ENCODE measurements at regions not wholly inside any gene's neighbourhood (a gene's known extent, or its start where the extent isn't known, plus 50 kb on each side); places are given as distances from the start of the nearest gene placed in this dataset.

DNA sequence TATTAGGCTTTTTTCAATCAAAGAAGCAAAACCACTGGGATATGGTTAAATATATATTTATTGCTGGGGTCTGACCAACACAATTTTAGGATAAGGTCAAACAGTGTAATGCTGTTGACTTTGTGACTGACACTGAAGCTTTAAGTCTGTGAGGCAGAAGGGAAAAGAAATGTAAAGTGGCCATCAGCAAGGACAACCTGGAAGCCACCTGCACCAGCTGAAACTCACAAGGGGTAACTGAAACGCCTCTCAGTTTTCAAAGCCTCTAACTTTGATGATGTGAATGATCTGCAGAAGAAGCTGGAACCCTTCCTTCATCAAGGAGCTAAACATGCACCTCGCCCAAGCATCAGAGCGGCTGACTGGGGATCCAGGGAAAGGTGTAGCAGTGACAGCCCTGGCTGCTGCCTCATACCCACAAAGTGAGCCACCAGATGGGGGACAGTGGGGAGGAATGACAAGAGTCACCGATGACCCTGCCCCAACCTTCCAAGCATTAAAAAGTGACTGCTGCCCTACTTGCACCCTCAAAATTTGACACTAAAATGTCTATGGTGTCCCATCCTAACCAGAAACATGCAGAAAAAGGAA is 284.9 kb upstream of the CNTNAP2 start:
- TF ChIP-seq POLR2AphosphoS5 (IDR thresholded peaks at IDR 0.05) = no peak
- TF ChIP-seq, protein P1, sequence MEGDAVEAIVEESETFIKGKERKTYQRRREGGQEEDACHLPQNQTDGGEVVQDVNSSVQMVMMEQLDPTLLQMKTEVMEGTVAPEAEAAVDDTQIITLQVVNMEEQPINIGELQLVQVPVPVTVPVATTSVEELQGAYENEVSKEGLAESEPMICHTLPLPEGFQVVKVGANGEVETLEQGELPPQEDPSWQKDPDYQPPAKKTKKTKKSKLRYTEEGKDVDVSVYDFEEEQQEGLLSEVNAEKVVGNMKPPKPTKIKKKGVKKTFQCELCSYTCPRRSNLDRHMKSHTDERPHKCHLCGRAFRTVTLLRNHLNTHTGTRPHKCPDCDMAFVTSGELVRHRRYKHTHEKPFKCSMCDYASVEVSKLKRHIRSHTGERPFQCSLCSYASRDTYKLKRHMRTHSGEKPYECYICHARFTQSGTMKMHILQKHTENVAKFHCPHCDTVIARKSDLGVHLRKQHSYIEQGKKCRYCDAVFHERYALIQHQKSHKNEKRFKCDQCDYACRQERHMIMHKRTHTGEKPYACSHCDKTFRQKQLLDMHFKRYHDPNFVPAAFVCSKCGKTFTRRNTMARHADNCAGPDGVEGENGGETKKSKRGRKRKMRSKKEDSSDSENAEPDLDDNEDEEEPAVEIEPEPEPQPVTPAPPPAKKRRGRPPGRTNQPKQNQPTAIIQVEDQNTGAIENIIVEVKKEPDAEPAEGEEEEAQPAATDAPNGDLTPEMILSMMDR (IDR thresholded peaks at IDR 0.05) = no peak

All from breast epithelium (tissue), 3 donors.